Nephron progenitor cell (in vitro differentiated cells): ENCODE measurements at regions not wholly inside any gene's neighbourhood (a gene's known extent, or its start where the extent isn't known, plus 50 kb on each side); places are given as distances from the start of the nearest gene placed in this dataset.

Source experiments
- DNase-seq: peaks from one replicate; pipeline ENCODE4 v3.0.0; 2021
- H3K27ac Mint-ChIP-seq: 2 replicates; pipeline ENCODE4 v1.8.0; 2021; ENCODE audit warnings: mild to moderate bottlenecking, moderate library complexity, mixed read lengths
- H3K27me3 Mint-ChIP-seq: 2 replicates; pipeline ENCODE4 v1.8.0; 2021; ENCODE audit warnings: mild to moderate bottlenecking, low read depth, mixed read lengths; ENCODE audit not compliant: poor library complexity
- H3K36me3 Mint-ChIP-seq: 2 replicates; pipeline ENCODE4 v1.8.0; 2021; ENCODE audit warnings: low read depth, mixed read lengths
- H3K4me1 Mint-ChIP-seq: 2 replicates; pipeline ENCODE4 v1.8.0; 2021; ENCODE audit warnings: mixed read lengths
- H3K4me3 Mint-ChIP-seq: 2 replicates; pipeline ENCODE4 v1.8.0; 2021; ENCODE audit warnings: mild to moderate bottlenecking, moderate library complexity, mixed read lengths
- H3K9me3 Mint-ChIP-seq: 2 replicates; pipeline ENCODE4 v1.8.0; 2021; ENCODE audit warnings: mild to moderate bottlenecking, moderate library complexity, mixed read lengths
- CTCF ChIP-seq: fragments of 200-600 bp; sonication (generic); IDR thresholded peaks from 2 replicates; pipeline ENCODE4 v1.5.0; 2021; ENCODE audit warnings: antibody characterized with exemption

- H3K27ac Mint-ChIP-seq = no peak overlapping the region
- no peaks in the 10 kb centered on the region for H3K36me3 Mint-ChIP-seq
- H3K4me1 Mint-ChIP-seq = peaks cover 39% of the 10 kb centered on the region
- no peaks in the 10 kb centered on the region for H3K9me3 Mint-ChIP-seq
- H3K4me3 Mint-ChIP-seq = no peak overlapping the region
- H3K27me3 Mint-ChIP-seq = peaks cover 26% of the 10 kb centered on the region
- no peak for TF ChIP-seq CTCF
- DNase-seq = no peak
These were observed 204.6 kb downstream of the CD83 start for GRCh38 chr6:14321992-14322772.

GRCh38 chr6:14322841-14323240, 205.3 kb downstream of the CD83 start:
- TF ChIP-seq CTCF = no peak
- H3K36me3 Mint-ChIP-seq = peaks cover 2% of the 10 kb centered on the region
- H3K4me3 Mint-ChIP-seq = no peak overlapping the region
- H3K4me1 Mint-ChIP-seq = peaks cover 37% of the 10 kb centered on the region
- H3K27me3 Mint-ChIP-seq = peaks cover 26% of the 10 kb centered on the region
- DNase-seq = no peak
- no peak overlapping the region for H3K27ac Mint-ChIP-seq
- peaks cover 3% of the 10 kb centered on the region for H3K9me3 Mint-ChIP-seq

DNA sequence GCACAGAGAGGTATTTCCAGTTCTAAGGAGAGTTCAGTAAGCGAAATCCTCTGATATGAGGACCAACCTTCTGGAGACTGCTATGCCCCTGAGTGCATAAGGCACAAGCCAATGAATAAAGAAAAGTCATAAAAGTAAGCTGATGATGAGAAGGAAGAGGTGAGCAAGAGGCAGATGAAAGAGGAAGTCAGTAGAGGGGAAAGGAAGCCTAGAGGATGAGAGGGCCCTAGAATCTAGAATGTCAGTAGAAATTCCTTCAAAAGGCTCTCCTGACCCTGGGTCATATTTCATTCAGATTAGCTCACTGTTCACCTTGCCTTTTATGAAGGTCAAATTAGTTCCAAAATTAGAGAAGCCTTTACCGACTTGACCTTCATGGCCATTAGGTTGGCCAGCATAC, 209.2 kb downstream of the CD83 start:
- peaks cover 8% of the 10 kb centered on the region for H3K36me3 Mint-ChIP-seq

DNA sequence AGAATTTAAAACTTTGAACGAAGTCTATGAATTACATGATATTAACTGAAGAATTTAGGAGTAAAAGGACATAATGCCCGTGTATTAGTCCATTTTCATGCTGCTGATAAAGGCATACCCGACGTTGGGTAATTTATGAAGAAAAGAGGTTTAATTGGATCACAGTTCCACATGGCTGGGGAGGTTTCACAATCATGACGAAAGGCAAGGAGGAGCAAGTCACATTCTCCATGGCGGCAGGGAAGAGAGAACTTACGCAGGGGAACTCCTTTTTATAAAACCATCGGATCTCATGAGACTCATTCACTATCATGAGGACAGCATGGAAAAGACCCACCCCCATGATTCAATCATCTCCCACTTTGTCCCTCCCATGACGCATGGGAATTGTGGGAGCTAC, 210.6 kb downstream of the CD83 start:
- H3K27ac Mint-ChIP-seq = no peak overlapping the region
- no peak for DNase-seq
- H3K9me3 Mint-ChIP-seq = peaks cover 9% of the 10 kb centered on the region
- H3K27me3 Mint-ChIP-seq = peaks cover 9% of the 10 kb centered on the region
- peaks cover 8% of the 10 kb centered on the region for H3K36me3 Mint-ChIP-seq
- TF ChIP-seq CTCF = no peak
- peaks cover 16% of the 10 kb centered on the region for H3K4me1 Mint-ChIP-seq
- no peak overlapping the region for H3K4me3 Mint-ChIP-seq

More for the DNA sequence above, 209.2 kb downstream of the CD83 start:
- H3K4me1 Mint-ChIP-seq = peaks cover 16% of the 10 kb centered on the region
- DNase-seq = no peak
- no peak overlapping the region for H3K27ac Mint-ChIP-seq
- no peak overlapping the region for H3K4me3 Mint-ChIP-seq
- peaks cover 21% of the 10 kb centered on the region for H3K27me3 Mint-ChIP-seq
- peaks cover 9% of the 10 kb centered on the region for H3K9me3 Mint-ChIP-seq
- no peak for TF ChIP-seq CTCF

DNA sequence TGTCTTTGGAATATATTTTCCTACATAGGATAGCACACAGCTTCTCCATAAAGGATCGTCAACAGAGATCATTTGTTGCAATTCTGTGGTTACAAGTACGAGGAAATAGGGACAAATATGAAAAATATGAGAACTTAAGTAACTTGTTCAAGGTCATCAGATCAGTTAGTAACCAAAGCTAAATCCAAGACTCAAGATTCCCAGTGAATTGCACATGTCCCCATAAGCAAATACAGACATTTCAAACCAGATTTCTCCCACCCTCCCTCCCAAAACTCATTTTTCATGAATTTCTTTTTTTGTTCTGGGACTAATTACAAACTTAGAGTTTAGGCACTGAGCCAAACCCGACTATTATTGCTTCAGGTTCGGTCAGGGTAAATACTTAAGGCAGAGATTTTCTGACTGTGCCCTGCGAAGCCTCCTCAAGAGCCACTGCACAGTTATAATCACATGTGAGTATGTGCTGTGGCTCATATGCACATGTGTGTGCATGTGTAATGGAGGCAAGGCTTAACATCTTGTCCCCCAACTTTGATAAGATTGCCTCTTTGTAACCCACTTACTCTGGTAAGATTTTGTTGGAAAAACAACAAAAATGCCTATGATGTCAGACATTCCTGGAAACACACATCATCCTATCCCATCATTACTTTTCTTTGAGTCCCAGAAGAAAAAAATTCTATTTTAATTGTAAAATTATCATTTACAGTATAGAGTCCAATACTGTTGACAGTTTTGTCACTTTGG, 216.2 kb downstream of the CD83 start:
- Mint-ChIP-seq H3K36me3 (no peaks in the 10 kb centered on the region), H3K27ac (no peak overlapping the region), H3K9me3 (peaks cover 4% of the 10 kb centered on the region), H3K27me3 (peaks cover 2% of the 10 kb centered on the region), H3K4me3 (no peak overlapping the region), H3K4me1 (no peaks in the 10 kb centered on the region)
- TF ChIP-seq CTCF = no peak
- DNase-seq = no peak
